GM19397 (cell line): ENCODE measurements at regions not wholly inside any gene's neighbourhood (a gene's known extent, or its start where the extent isn't known, plus 50 kb on each side); places are given as distances from the start of the nearest gene placed in this dataset.

Experiments
- ATAC-seq: cut with Tn5 transposase; IDR thresholded peaks from one replicate; pipeline ENCODE4 v1.9.1; 2021; ENCODE audit warnings: mild to moderate bottlenecking, moderate library complexity; ENCODE audit not compliant: unreplicated experiment

- no peak for ATAC-seq
Measured at GRCh38 chr14:97379091-97379531, 581.9 kb downstream of the VRK1 start.

GRCh38 chr14:97380539-97380941 is 583.4 kb downstream of the VRK1 start:
- ATAC-seq, result no peak

DNA sequence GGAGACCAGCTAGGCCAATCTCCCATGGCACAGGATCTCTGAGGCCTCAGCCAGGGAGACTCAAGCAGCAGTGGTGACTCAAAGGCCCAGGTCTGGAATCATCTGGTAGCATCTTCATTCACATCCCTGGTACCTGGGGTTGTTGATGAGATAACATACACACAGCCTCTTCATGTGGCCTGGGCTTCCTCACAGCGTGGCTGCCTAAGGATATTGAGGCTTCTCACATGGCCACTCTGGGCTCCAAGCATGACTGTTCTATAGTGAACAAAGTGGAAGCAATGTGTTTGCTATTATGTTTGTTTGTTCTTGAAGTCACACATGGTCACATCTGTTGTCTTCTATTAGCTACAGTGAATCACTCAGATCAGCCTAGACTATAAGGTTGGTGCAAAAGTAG is 584.1 kb downstream of the VRK1 start:
- no peak for ATAC-seq

GRCh38 chr14:97382616-97383226 is 585.5 kb downstream of the VRK1 start:
- ATAC-seq, result no peak

- no peak for ATAC-seq
Measured at GRCh38 chr14:97385727-97386126, 588.5 kb downstream of the VRK1 start.

GRCh38 chr14:97387252-97387874 is 590.2 kb downstream of the VRK1 start:
- ATAC-seq, result no peak

GRCh38 chr14:97388408-97388807 is 591.2 kb downstream of the VRK1 start:
- no peak for ATAC-seq

DNA sequence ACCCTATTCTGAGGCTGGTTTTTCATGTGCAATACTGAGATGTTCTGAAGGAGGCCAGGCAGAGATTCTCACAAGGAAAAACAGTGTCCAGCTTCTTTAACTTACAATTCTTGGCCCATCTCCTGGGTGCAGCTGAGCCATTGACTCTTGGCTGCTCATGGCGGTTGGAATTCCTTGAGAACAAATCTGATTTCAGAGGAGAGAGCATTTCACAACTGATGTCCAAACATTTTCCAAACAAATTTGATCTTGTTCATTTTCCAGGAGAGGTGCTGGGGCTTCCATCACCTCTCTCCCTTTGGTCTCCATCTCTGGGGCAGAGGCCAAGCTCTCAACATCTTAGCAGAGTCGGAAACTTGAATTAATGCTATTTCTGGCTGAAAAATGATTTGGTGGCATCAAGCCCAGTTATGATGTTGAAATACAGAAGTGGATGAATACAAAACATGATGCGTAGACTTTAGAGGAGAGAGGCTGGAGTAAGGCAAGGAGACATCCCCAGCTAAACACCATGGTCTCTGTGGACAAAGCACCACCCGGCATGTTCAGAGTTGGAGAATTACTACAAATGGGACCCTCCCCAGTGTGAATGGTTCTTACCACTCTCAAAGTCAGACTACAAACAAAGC is 593.0 kb downstream of the VRK1 start:
- no peak for ATAC-seq

- no peak for ATAC-seq
Measured at GRCh38 chr14:97393244-97393643, 596.1 kb downstream of the VRK1 start.

DNA sequence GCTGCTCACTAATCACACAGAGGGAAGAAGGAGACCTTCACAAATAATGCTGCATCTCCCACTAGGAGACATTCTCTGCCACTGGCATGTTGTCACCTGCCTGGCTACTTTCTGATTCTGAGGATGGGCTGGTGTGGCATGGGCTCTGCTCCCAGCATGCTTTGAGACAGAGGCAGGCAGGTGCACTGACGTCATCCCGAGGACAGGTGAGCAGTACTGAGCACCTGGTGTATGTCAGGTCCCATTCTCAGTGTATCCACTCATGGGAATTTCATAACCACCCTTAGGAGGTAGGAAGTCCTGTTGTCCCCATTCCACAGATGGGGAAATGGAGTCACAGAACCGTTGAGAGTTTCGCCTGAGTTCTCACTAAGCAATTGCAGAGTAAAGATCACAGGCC is 597.9 kb downstream of the VRK1 start:
- ATAC-seq, result no peak

- ATAC-seq, result no peak
Measured at GRCh38 chr14:97401714-97402113, 604.5 kb downstream of the VRK1 start.

DNA sequence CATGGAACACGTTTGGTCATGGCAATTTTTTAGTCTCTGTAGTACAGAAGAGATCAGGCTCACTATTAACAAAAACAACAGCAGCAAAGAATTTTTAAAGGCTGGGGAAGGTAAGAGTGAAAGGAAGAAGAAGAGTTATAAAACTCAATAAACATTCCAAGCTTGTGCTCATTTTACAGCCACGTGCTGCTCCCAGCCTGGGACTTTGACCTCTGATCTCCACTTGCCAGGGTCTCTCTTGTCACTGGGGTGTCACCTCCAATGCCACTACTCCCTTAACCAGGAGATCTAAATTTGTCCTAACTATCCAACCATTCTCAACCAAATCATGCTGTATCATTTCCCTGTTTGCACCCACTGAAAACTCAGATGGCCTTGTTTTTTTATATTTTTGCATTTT is 605.1 kb downstream of the VRK1 start:
- ATAC-seq, result no peak

DNA sequence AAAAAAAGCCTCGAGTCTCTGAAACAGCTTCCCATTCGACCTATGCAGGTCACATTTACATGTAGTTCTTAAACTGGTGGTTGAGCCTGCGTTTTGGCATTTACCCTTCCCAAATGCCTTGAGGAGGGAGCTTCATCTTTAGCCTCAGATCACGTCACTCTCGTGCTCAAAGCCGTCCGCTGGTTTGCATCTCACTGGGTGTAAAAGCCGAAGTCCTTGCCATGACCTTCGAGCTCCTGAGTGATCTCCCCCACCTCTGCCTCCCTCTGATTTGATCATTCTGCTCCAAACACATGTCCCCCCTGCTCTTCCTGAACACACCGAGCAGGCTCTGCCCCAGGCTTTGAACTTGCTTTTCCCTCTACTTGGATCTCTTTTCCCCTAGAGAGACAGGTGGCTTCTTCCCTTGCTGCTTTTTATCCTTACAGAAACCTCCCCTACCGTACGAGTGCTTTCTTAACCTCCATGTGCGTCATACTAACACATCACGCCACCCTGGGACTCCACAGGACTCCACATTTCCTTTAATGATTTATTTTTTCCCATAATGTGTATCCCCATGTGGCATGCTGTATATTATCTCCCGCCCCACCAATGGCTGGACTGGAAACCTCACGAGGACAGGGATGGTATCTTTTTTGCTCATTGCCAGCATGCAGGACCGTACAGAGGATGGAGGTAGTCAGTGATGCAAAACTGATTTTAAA is 610.7 kb downstream of the VRK1 start:
- no peak for ATAC-seq

- no peak for ATAC-seq
Measured at GRCh38 chr14:97408503-97408902, 611.3 kb downstream of the VRK1 start.

DNA sequence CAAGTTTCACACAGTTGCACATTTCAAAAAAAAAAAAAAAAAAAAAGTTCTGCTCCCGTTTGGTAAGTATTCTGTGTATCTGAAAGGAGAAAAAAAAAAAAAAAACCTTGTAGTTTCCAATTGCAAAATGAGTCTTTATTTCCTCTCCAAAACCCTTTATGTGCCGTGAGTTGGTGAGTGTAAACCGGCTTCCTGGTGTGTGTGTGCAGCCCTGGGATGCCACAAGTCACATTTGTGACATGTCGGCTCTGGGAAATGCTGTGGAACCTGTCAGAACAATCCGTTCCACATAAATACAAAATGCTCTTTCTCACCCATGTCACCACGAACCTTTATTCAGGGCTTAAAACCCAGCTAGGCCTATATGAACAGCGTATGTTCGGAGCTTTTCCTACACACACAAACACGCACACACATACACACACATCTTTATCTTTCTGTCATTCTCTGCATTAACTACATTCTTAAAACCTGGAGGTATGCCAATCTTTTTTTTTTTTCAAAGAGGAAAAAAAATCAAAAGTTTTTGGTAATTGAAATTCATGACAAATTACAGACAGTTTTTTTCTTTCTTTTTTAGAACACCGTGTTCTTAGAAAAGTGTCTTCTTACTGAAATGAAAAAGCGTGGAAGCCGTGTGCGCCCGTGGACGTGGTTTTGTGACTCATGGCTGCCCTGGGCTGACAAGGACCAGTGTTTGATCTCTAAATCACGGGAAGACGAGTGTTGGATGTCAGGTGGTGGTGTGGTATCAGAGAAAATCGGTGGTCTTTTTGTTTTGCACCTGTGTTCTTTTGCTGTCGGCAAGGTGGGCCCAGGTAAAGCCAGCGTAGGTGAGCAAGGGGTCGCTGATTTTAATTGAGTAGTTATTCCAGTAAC is 612.0 kb downstream of the VRK1 start:
- no peak for ATAC-seq

- no peak for ATAC-seq
Measured at GRCh38 chr14:97410667-97411620, 613.8 kb downstream of the VRK1 start.

- ATAC-seq, result no peak
Measured at GRCh38 chr14:97411938-97412612, 614.9 kb downstream of the VRK1 start.

DNA sequence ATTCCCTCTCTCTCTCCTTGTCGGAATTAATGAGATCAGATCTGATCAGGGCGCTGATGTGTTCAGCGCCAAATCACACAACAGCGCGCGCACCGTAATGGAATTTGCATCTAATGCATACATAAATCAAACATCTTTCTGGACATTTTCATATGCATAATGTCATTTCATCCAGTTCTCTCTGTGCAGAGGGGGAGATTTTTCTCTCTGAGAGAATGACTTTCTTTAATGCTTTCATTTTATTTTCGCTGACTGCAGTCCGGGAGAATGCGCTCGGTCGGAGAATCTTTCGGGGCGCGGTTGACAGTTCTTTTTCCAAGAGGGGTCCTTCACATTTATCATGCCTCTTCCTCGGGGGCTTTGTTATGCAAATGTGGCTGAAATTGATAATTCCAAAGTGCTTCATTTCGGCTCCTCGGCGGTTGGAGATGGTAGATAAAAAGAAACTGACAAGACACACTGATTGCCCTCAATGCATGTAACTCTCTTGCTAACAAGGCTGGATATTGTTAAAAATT is 615.9 kb downstream of the VRK1 start:
- no peak for ATAC-seq
